GM21737 (cell line): ENCODE measurements at regions not wholly inside any gene's neighbourhood (a gene's known extent, or its start where the extent isn't known, plus 50 kb on each side); places are given as distances from the start of the nearest gene placed in this dataset.

ENCODE experiments used
- ATAC-seq: cut with Tn5 transposase; IDR thresholded peaks from one replicate; pipeline ENCODE4 v1.9.1; 2021; ENCODE audit warnings: mild to moderate bottlenecking, moderate library complexity; ENCODE audit not compliant: unreplicated experiment

DNA sequence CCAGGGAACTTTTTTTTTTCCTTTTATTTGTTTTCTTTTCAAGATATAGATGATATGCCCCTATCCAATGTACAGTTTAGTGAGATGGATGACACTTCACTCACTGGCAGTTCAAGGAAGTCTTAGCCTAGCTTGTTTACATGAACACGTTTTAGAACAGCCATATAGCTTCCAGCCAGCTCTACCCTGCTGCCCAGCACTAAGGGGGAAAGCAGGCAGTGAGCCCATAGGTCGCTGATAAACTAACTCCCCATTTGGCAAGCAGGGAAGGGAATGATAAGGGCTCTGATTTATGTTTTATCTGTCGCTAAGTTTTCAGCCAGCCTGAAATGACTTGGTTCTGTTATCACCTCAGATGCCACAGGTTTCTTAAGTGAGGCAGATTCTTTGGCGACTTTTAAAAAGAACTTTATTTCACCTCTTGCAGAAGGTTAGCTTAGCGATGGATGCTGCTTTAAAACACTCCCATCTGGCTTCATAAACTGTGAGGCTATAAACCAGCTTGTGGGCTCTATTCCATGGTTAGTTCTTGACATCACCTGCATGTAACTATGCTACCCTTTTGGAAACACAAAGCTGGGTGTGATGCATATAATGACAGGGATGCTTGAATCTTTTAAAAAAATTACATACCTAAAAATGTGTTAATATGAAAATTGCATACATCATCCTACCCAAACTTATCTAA lies 348.4 kb downstream of the FBXO8 start:
- ATAC-seq: no peak

DNA sequence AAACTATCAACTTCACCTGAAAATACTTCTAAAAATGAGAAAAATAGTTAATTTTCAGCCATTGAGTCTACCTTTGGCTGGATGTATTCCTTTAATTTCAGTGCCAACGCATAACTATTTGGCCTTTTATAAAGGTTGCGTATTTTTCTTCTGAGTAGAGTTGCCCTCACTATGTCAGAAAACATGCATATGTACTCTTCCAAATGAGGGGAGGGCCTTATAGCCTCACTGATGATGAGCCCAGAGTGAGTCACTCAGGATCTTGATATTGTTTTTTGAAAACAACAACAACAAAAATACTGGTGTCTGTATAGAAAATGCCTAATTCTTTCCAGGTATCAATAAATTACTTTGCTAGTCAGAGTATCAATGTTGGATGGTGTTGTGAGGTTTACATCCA lies 349.3 kb downstream of the FBXO8 start:
- no peak for ATAC-seq

DNA sequence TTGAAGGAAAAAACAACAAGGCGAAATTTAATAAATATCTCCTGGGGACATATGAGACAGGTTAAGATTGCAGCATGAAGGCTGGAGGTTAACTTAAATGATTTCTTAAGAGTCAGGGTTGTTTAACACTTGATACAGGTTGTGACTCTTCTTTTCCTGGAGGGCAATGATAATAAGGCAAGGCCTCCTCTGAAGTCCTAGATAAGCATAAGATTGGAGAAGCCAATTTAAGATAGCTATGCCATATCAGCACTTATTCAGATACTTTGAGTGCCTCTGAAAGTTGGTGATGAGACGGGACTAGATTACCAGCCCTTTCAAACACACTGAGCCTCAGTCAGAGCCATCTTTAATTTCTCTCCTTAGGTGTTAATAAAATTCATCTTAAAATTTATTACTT lies 350.8 kb downstream of the FBXO8 start:
- no peak for ATAC-seq

DNA sequence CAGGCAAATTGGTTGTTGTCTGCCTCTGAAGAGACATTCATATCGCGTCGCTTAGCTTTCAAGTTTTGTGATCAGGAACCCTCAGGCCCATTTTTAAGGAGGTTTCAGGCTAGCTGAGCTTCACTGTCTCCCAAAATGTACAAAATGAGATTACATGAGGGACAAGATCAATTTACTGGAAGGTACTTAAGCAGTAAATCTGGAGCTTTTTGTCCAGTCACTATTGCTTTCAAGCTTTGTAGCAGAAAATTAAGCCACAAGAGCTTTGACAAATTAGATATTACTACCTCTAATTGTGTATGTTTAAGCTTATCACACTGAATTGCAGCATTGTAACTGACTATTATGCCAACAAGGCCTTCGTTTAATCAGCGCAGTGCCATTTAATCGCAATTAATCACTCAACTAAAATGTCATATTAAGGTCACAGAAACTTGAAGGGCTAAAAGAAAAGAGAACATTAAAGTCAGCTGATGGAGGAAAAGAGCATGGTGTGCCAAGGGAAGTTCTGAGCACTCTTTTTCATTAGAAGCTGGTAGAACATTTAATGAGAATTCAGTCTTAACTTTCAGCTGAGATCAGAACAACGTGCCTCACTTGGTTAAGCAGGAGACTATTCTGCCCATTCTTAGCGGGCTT lies 353.0 kb downstream of the FBXO8 start:
- ATAC-seq: no peak

DNA sequence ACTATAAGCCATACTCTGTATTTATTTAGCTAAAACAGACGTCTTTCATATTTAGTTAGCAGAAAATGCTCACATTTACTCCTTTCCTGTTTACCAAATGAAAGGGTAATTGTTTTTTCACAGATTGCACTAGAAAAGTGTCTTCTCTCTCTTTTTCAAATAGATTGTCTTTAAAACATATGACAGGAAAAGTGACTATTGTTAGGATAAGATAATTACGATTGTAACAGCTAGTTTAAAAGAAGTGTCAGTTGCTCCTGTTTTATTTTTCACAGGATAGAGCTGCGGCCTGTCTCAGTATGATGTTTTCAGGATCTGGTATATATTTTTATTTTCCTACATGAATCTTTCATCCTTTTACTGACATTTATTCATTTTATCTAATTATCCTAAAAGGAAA lies 353.5 kb downstream of the FBXO8 start:
- ATAC-seq: no peak

DNA sequence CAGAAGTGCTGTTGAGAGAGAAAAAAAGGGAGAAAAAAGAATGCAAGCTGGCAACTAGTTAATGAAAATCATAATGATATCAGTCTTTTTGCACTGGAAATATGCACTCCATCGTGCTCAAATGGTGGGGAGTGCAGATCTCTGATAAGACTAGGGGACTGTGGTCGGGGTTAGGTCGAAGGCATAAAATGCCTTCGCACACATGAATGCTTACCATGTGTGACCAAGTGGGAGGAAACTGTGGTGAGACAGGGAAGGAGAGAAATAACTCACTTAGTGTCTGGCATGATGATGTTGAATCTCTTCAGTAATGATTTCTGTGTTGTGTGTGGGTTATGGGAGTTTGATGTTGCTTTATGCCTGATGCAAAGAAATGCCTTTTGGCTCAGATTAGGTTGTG lies 358.9 kb downstream of the FBXO8 start:
- ATAC-seq: peak; percentile 60

DNA sequence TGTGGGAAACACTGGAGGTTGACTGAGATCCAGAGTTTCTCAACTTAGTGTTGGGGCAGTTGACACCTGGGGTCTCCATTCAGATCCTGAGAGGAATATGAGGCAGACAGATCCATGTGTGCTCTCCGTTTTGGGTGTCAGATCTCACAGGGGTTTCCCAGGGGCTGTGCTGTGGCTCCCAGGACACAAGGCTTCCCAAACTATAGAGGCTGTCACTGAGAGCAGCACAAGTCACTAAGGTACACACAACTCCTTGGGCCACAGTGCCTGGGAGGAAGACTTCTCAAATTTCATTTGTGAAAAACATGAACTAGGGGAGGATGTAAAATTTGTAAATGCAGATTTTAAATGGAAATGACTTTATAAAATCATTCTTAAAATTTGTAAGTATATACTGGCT lies 363.6 kb downstream of the FBXO8 start:
- no peak for ATAC-seq

DNA sequence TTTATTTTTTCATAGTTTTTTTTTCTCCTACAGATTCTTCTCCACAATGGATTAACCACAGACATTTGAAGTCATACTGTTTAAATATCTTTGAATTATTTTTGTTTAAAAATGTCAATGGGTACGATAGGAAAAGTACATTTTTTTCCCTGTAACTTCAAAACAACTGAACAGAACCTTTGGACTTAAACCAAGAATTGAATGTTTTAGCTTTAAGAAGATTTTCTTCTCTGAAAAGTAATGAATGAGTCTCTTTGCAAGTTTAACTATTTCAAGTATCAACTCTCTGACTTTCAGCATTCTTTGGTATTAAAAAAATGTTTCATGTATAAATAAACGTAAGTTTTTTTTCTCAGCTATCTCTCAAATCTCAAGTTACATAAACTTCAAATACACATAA lies 364.3 kb downstream of the FBXO8 start:
- ATAC-seq: no peak

DNA sequence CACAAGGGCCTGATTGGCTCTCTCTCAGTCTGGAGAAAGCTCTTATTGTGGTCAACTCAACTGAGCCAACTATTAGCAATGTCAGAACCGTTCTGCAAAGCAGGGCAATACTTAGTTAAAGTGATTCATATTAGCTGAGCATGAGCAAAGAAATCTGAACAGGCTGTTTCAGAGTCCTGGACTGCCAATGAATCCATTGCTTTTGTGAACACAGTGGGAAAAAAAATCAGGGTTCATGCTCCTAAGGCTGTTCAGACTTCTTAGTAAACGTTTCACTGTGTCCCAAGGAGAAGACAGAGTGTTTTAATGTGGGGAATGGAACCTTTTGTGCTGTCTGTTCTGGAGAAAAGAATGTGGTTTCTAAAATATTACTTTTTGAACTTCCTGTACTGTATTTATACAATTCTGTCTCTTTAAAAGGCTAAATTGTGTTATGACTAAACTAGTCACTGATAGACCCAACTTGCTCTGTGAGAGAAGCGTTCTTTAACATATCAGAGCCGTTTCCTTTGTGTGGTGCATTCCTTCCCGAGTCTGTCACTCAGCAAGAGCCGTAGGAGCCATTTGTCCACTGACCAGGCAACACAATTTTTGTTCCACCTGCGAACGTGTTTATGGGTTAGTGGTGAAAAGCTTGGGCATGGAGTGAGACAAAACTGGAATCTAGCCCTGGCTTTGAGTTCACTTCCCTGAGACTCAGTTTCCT lies 366.1 kb downstream of the FBXO8 start:
- ATAC-seq: no peak

DNA sequence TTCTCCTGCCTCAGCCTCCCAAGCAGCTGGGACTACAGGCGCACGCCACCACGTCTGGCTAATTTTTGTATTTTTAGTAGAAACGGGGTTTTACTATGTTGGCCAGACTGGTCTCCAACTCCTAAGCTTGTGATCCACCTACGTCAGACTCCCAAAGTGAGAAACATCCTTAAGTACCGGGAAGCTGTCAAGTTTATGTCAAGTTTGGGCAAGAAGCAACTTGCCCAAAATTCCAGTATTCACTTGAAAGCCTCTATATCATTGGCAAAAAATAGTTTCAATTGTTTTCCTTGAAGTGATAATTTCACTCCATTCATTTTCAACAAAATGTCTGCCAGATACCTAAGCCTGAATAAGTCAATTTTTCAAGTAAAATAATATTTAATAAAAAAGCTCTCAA lies 370.0 kb downstream of the FBXO8 start:
- ATAC-seq: no peak

DNA sequence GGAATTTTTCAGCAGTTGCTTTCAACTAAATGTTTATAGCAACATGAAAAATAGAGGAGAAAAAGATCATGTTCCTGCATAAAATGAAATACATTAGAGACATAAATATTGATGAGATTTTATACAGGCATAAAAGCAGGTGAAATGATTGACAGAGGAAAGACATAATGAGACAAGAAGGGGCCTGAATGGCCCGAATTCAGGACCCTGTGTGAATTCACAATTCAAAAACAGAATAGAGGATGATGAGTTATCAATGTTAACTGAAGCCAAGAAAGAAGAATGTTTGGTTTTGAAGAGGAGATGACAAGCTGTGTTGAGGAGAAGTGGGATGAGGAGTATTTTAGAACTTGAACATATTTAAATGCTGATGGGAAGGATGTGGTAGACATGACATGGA lies 371.1 kb downstream of the FBXO8 start:
- no peak for ATAC-seq

DNA sequence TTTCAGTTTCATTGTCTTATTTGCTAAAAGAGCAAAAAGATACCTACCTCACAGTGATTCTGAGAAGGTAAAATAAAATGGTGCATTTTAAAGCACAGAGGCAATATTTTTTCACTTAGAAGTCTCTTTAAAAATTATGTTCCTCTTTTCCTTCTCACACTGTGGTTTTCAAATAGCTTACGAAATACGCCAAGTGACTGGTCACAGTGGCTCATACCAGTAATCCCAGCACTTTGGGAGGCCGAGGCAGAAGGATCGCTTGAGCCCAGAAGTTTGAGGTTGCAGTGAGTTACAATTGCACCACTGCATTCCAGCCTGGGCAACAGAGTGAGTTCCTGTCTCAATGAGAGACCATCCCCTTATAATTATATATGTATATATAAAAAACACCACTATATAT lies 372.6 kb downstream of the FBXO8 start:
- ATAC-seq: no peak

DNA sequence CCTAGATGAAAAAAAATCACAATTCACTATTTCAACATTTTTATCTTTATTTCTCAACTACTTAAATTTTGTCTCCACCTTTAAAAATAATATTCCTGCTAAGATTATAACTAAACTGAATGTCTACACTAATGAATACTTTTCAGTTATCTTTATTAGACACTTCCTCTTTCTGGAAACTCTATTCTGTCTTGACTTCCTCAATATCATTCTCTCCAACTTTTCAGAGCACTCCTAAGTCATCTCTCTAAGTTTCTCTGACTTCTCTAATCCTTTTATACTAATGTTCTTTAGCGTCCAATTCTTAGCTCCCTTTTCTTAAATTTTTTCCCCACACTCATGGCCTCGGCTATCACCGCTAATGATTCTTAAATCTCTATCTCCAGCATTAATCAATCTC lies 374.2 kb downstream of the FBXO8 start:
- no peak for ATAC-seq

DNA sequence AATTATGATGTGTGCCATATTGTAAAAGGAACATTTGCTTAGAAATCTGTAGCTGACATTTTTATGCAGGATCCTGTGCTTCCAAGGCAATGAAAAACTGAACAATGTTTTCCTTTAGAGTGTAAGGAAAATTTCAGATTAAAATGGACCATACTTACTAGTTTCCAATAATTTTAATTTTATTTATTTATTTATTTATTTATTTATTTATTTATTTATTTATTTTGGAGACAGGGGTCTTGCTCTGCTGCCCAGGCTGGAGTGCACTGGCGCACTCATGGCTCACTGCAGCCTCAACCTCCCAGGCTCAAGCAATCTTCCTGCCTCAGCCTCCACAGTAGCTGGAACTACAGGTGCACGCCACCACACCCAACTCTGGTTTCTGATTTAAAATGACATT lies 369.8 kb upstream of the HAND2 start:
- ATAC-seq: no peak

DNA sequence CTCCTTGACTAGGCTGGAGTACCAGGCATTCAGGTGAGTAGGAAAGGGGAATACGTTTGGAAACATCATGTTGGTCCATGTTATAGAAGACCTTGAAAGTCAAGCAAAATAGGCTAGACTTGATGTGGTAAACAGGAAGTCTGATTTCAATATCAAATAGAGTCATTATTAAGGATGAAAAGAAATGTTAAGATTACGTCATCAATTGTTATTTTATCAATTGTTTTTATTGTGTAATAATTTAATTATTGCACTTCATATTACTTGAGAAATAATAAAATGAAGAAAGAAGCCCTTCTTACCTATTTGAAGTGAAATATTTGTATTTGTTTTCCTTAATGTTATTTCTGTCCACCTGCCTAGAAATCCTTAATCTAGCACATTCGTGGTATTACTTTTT lies 361.0 kb upstream of the HAND2 start:
- no peak for ATAC-seq

DNA sequence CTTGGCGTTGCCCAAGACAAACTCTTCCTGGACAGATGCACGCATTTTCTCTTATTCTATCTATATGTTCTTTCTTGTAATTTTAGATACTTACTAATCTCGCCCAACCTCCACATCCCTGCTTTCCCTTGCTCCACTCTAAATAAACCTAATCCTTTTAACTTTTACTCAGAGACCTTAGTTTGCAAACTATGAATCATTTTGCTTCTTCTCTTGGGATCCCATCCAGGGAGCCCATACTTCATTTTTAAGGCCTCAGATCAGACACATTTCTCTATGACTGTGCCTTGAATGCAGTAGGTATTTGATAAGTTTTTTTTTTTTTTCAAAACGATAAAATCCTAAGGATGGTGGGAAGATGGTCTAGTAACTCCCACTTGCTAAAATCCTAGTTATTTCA lies 353.8 kb upstream of the HAND2 start:
- ATAC-seq: no peak

DNA sequence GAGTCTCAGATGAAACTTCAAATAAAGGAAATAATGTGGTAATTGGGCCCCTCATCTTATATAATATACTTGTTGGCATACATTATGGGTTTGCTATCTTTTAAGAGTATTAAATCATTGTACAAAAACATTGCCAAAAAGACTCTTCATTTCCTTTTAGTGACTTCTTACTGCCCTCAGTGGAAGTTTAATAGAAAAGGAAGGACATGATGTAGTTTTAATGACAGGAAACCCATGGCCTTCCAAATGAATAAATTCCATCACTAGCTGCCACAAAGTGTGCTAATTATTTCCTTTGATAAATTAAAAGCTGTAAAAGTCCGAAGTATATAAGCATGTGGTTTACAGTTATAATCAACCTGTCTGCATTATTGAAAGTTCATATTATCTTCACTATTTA lies 350.9 kb upstream of the HAND2 start:
- no peak for ATAC-seq

DNA sequence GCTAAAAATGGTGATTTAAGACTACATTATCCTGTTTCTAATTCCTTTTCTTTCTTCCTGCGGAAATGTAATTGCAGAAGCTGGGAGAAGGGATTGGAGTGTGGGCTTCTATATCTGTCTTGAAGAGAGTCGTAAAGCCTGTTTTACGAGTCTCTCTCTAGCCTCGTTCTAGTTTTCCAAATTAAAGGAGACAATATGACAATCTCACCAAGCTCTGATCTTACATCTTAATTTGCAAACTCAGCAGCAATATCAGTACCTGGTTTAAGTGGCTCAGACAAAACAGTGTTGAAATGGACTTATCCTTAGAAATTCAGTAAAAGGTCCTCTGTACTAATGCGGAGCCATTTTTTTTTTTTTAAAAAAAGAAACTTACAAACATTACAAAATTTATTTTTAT lies 349.5 kb upstream of the HAND2 start:
- no peak for ATAC-seq

DNA sequence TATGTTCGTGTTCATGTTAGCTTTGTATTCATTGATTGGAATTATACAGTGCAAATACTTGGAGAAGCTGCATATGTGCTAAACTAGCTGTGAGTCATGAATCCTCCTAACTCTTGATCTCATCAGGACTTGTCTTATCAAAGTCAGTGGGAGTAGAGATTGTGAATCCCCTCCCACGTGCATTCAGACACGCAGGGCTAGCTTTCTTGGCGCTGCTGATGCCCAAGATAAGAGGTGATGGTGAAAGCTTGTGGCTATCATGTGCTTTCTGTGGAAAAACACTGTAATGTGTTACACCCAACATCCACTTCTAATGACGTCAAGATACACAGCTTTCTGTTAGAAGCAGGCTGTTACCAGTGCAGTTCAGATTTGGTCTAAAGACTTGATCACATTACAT lies 348.7 kb upstream of the HAND2 start:
- ATAC-seq: no peak

DNA sequence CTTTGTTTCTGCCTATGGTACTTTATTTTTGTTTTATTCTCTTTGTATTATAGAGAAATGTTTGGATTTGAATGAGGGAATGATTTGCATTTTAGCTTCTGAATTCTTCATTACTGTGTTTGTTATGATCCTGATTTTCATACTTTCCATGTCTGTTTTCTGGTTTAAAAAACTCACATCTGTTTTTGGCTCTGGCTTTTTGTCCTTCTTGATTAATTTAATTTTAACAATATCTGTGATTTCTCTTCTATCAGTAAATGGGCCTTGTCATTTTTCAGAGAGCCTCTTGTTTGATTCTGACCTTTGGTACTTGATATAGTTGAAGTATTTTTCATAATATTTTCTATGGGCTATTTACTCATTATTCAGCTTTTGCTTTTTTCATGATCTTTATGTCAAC lies 341.6 kb upstream of the HAND2 start:
- ATAC-seq: no peak

DNA sequence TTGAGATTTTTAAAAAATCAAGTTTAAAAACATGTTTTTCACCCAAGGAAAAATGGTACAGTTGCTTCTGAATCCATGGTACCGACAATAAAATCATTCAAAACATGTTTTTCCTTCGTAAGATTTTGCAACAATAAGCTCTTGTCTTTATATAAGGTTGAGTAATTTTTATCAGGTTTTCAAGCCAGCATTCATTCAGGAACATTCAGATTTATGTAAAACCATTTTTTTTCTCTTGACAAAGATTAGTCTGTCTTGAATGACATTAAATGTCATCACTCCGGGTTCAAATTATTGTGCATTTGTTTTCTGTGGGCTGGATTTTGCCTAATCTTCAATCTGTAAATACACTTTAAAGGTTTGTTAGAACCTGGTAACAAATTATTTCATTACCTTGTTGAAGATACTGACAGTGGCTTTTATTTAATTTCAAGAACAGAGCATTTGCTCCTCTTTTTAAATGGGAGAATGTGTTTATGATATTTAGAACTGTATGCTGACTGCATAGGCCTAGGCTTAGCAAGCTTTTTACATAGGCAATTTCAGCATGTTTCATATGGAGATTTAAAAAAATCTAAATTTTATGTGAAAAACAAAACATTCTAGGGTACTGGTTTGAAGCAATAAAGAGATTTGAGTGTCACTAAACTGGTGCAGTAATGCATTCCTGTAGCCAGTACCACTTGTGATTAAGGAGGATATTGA lies 336.4 kb upstream of the HAND2 start:
- no peak for ATAC-seq

DNA sequence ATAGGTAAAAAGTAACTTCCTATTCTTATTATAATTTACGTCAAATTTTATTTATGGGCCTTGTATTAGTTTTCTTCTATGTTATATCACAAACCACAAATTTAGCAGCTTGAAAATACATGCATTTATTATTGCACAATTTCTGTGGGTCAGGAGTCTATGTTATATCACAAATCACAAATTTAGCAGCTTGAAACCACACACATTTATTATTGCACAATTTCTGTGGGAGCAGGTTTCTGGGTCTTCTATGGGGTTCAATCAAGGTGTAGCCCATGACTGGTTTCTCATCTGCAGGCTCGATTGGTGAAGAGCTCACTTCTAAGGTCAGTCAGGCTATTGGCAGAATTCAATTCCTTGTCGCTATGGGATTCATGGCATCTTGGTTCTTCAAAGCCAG lies 332.7 kb upstream of the HAND2 start:
- no peak for ATAC-seq
